Heart right ventricle (tissue), 16 donors: ENCODE measurements at regions not wholly inside any gene's neighbourhood (a gene's known extent, or its start where the extent isn't known, plus 50 kb on each side); places are given as distances from the start of the nearest gene placed in this dataset.

ENCODE experiments used
- ATAC-seq, 8 donors: fragments of 200-7000 bp; cut with Tn5 transposase; one replicate each; pipeline ENCODE4 v1.9.1; 2020; ENCODE audit warnings: mild to moderate bottlenecking in 8 of 8, moderate library complexity in 8 of 8, moderate number of reproducible peaks in 1 of 8
- DNase-seq, 2 donors: peaks; one replicate each; pipeline ENCODE4 v3.0.0-alpha.2; 2020
- H3K27ac ChIP-seq, 10 donors: fragments of 200-600 bp; sonication (generic) in 2 of 10; one replicate each; pipeline versions ENCODE4 v1.5.0 to v1.8.0; 2020 to 2022; ENCODE audit warnings: mild to moderate bottlenecking in 3 of 10
- H3K27me3 ChIP-seq, 7 donors: fragments of 200-600 bp; one replicate each; pipeline ENCODE4 v1.8.0; 2021 to 2022; ENCODE audit warnings: mild to moderate bottlenecking in 2 of 7
- H3K36me3 ChIP-seq, 9 donors: fragments of 200-600 bp; sonication (generic) in 1 of 9; one replicate each; pipeline versions ENCODE4 v1.5.0 to v1.8.0; 2020 to 2022; ENCODE audit warnings: mild to moderate bottlenecking in 2 of 9
- H3K4me1 ChIP-seq, 9 donors: fragments of 200-600 bp; sonication (generic) in 1 of 9; one replicate each; pipeline versions ENCODE4 v1.5.0 to v1.8.0; 2020 to 2022; ENCODE audit warnings: mild to moderate bottlenecking in 4 of 9
- H3K4me3 ChIP-seq, 10 donors: fragments of 200-600 bp; sonication (generic) in 2 of 10; one replicate each; pipeline versions ENCODE4 v1.5.0 to v1.8.0; 2020 to 2022; ENCODE audit warnings: mild to moderate bottlenecking in 7 of 10, moderate library complexity in 2 of 10
- H3K9me3 ChIP-seq, 11 donors: fragments of 200-600 bp in 10 of 11; sonication (generic) in 2 of 11; one replicate each; pipeline versions ENCODE4 v1.5.0 to v1.8.0; 2013 to 2022; ENCODE audit warnings: mild to moderate bottlenecking in 2 of 11, control low read depth in 1 of 11, moderate library complexity in 1 of 11
- WGBS, 2 donors: extraction: QIAGEN DNeasy Blood & Tissue Kit; methylation state at CpG; one replicate each; pipeline ENCODE4 v1.1.7; 2013; ENCODE audit warnings: inconsistent platforms in 1 of 2; 5-methylcytosine and 5-hydroxymethylcytosine counted together
- intact Hi-C, 10 donors: fragments of 100-400 bp; cut with DNase I; formaldehyde crosslinking; loops; one replicate each; pipeline versions ENCODE4 v1.11.1 to v1.14.2; 2022
- TF ChIP-seq, protein P1 (sequence below), 9 donors: fragments of 200-600 bp; sonication (generic) in 2 of 9; IDR thresholded peaks; one replicate each; pipeline versions ENCODE4 v1.5.0 to v1.8.0; 2021 to 2022; ENCODE audit warnings: antibody characterized with exemption in 9 of 9, mild to moderate bottlenecking in 5 of 9, moderate library complexity in 1 of 9
- donor health status: Arrhythmogenic right ventricular cardiomyopathy.
- donor health status: ischemic (EF 13 %, LVEDD 7.1; RV severe dilation, severe dysfunction).
- donor health status: healthy with polysubstance abuse.
- donor health status: DM: no; HTN: yes; CAD: no.
- donor health status: DM: no; HTN: no; CAD: no.
- donor health status: ischemic (EF 25% LVEDD 6.9; RV normal size, moderate dysfunction).
- donor health status: ischemic (EF 25% LVEDD 5.7; RV mildly dilated, moderate dysfunction).
- donor health status: healthy.
- donor health status: DM: yes; HTN: yes; CAD: no.
- donor health status: Ischemic cardiomyopathy.
- donor health status: ischemic (EF 35%, LVEDD 5.7; RV mildly dilated, moderate dysfunction).
- donor health status: nonischemic (EF 11% LVEDD 7.7; RV severe dilation, severe dysfunction).
- donor health status: DM: yes; HTN: yes; CAD: no.
- donor health status: PGD.
- donor health status: ischemic (EF 29% LVEDD 5.4; RV normal size, mild dysfunction).
- donor health status: nonischemic (EF 23%, LVEDD 6.1; RV moderate dilation, normal function).

DNA sequence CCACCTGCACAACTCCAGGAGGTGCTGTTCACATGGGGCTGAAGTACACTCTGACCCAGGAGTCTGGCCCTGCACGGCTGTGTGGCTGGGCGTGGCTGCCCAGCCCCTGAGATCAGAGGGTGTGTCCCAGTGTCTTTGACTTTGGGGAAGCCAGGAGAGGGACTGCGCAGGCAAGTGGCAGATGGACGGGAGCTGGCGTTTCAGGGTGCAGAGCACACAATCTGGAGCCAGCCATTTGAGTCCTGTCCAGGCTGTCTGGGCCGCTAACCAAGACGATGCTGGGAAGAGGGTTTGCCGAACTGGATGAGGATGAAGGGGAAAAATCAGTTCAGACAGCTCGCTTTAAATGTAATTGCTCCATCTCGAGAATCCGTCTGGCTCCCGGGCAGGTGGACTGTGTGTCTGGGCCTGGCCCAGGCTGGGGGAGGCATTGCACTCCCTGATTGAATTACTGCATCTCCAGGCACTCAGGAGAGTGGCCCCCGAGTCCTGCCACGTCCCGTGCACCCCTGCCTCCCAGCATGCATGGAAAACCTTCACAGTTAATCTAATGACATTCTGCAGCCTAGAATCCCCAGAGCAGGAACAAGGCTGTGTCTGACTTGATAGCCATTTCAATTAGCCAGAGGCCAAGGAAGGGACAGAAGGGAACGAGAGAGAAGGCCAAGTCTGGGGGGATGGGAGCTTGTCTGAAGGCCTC lies 120.8 kb upstream of the NANOS1 start:
- ATAC-seq: peak in 1 of 8 donors; percentile 4
- H3K9me3 ChIP-seq: no peaks in the 10 kb centered on the region
- no peaks in the 10 kb centered on the region for H3K27me3 ChIP-seq
- intact Hi-C loops: no loop called here
- whole genome bisulfite sequencing, 2 donors: 68 to 72% methylated on average over 16 of the region's 16 CpGs
- H3K4me3 ChIP-seq: no peak overlapping the region
- no peak overlapping the region for H3K27ac ChIP-seq
- H3K4me1 ChIP-seq: peaks cover 0 to 25% (median 12%) of the 10 kb centered on the region in 9 donors
- TF ChIP-seq, protein P1, sequence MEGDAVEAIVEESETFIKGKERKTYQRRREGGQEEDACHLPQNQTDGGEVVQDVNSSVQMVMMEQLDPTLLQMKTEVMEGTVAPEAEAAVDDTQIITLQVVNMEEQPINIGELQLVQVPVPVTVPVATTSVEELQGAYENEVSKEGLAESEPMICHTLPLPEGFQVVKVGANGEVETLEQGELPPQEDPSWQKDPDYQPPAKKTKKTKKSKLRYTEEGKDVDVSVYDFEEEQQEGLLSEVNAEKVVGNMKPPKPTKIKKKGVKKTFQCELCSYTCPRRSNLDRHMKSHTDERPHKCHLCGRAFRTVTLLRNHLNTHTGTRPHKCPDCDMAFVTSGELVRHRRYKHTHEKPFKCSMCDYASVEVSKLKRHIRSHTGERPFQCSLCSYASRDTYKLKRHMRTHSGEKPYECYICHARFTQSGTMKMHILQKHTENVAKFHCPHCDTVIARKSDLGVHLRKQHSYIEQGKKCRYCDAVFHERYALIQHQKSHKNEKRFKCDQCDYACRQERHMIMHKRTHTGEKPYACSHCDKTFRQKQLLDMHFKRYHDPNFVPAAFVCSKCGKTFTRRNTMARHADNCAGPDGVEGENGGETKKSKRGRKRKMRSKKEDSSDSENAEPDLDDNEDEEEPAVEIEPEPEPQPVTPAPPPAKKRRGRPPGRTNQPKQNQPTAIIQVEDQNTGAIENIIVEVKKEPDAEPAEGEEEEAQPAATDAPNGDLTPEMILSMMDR (IDR thresholded peaks at IDR 0.05): no peak
- DNase-seq: no peak
- no peaks in the 10 kb centered on the region for H3K36me3 ChIP-seq

DNA sequence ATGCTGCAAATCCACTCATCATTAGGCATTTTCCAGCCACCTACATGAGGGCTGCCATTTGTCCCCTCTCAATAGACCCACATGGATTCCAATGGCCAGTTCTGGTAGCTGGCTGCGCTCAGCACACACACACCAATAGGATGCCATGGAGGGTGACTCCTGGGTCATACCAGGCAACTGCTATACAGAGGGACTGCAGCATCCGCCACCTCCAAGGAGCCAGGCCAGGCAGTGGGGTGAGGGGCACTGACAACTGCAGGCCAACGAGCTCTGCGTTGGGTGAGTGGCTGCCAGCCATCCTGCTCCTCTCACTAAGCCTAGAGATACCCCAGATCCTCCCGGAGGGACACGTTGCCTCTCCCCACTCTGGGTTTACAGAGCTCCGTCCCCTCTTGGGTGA lies 118.8 kb upstream of the NANOS1 start:
- no peaks in the 10 kb centered on the region for H3K27me3 ChIP-seq
- ATAC-seq: no peak
- TF ChIP-seq, protein P1 (IDR thresholded peaks at IDR 0.05): no peak
- DNase-seq: no peak
- intact Hi-C loops: loop anchor here in 1 of 10 donors (5.0 kb wide), 1 partner anchor 37 kb away; no protein-coding TSS in a partner anchor
- H3K27ac ChIP-seq: no peak overlapping the region
- H3K4me3 ChIP-seq: no peak overlapping the region
- WGBS, 2 donors: 87 to 90% methylated on average over 7 of the region's 7 CpGs
- peaks cover 0 to 31% (median 14%) of the 10 kb centered on the region in 9 donors for H3K4me1 ChIP-seq
- no peaks in the 10 kb centered on the region for H3K9me3 ChIP-seq
- no peaks in the 10 kb centered on the region for H3K36me3 ChIP-seq

DNA sequence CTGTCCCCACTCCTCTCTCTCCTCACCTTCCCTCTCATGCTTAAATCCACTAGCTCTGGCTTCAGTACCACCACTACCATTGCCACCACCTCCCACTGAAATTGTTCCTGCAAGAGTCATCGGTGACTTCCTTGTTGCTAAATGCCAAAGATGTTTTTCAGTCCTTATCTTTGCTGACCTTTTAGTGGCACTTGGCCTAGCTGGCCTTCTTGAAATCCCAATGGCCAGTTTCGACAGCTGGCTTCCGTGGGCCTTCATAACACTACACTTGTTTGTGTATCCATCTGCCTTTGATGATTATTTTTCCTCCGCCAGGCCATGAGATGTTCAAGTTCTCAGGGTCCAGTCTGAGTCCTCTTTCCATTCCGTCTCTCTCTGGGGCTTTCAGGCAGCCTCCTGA lies 118.2 kb upstream of the NANOS1 start:
- H3K27ac ChIP-seq: peak overlapping the region in 1 of 10 donors; percentile 15
- TF ChIP-seq, protein P1 (IDR thresholded peaks at IDR 0.05): no peak
- no peaks in the 10 kb centered on the region for H3K9me3 ChIP-seq
- no peaks in the 10 kb centered on the region for H3K36me3 ChIP-seq
- intact Hi-C loops: loop anchor here in 1 of 10 donors (5.0 kb wide), 1 partner anchor 36 kb away; no protein-coding TSS in a partner anchor
- 37 to 40% methylated on average over 5 of the region's 5 CpGs for WGBS, 2 donors
- H3K4me3 ChIP-seq: no peak overlapping the region
- no peaks in the 10 kb centered on the region for H3K27me3 ChIP-seq
- peaks cover 0 to 31% (median 14%) of the 10 kb centered on the region in 9 donors for H3K4me1 ChIP-seq
- no peak for DNase-seq
- ATAC-seq: peak in 2 of 8 donors; percentile 16 to 63

DNA sequence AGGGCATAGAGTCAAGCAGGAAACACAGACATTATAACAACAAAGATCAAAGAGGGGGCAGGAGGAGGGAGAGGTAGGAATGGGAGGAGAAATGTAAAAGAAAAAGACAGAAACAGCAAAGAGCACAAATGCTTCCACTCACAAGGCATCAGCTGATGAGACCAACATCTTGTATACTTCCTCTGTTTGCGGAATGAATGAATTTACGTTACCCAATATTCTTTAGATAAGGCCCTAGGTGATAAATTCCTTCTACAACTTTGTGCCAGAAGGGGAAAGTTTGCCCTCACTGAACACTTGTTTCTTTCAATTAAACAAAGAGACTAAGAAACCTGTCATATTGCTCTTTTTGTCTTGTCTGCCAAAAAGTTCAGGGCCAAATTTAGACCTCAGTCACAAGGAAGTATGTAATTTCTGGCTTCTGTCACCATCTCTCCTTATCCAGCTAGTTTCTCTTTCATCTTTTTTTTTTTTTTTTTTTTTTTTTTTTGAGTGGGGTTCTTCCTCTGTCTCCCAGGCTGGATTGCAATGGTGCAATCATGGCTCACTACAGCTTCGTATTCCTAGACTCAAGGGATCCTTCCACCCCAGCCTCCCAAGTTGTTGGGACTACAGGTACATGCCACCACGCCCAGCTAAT lies 116.4 kb upstream of the NANOS1 start:
- 57 to 60% methylated on average over 4 of the region's 4 CpGs for WGBS, 2 donors
- intact Hi-C loops: loop anchor here in 1 of 10 donors (5.0 kb wide), 1 partner anchor 34 kb away; no protein-coding TSS in a partner anchor
- TF ChIP-seq, protein P1 (IDR thresholded peaks at IDR 0.05): no peak
- Histone ChIP-seq H3K27me3 (no peaks in the 10 kb centered on the region), H3K4me3 (no peak overlapping the region), H3K4me1 (peaks cover 0 to 31% (median 14%) of the 10 kb centered on the region in 9 donors), H3K9me3 (no peaks in the 10 kb centered on the region), H3K36me3 (no peaks in the 10 kb centered on the region), H3K27ac (peak overlapping the region in 6 of 10 donors; percentile 0 to 65 (median 25))
- DNase-seq (no peak), ATAC-seq (peak in 4 of 8 donors; percentile 7 to 43 (median 29))
